Stimulated activated naive B cell treated with anti-CD40 and anti-IgM and Interleukin-4, amounts not matched to agents 10 μg/mL and 1 μg/mL and 100 μg/mL, for 72 hours (primary cell): ENCODE measurements at regions not wholly inside any gene's neighbourhood (a gene's known extent, or its start where the extent isn't known, plus 50 kb on each side); places are given as distances from the start of the nearest gene placed in this dataset.

Source experiments
- ATAC-seq, 2 donors: fragments of 150-1000 bp; cut with Tn5 transposase; replicated peaks; 2 replicates each; pipeline ENCODE4 v1.10.0; 2021; ENCODE audit warnings: moderate library complexity in 1 of 2
- DNase-seq: peaks from one replicate; pipeline ENCODE4 v3.0.0; 2021
- H3K27ac Mint-ChIP-seq: one replicate; pipeline ENCODE4 v1.8.0; 2022; ENCODE audit warnings: mild to moderate bottlenecking, mixed read lengths
- H3K27me3 Mint-ChIP-seq, 2 donors: one replicate each; pipeline ENCODE4 v1.8.0; 2022; ENCODE audit warnings: mixed read lengths in 2 of 2
- H3K36me3 Mint-ChIP-seq, 2 donors: one replicate each; pipeline ENCODE4 v1.8.0; 2022; ENCODE audit warnings: mixed read lengths in 2 of 2, mild to moderate bottlenecking in 1 of 2
- H3K4me1 Mint-ChIP-seq, 2 donors: one replicate each; pipeline ENCODE4 v1.8.0; 2022; ENCODE audit warnings: mixed read lengths in 2 of 2, mild to moderate bottlenecking in 1 of 2
- H3K4me3 Mint-ChIP-seq, 2 donors: one replicate each; pipeline ENCODE4 v1.8.0; 2022; ENCODE audit warnings: mild to moderate bottlenecking in 2 of 2, mixed read lengths in 2 of 2, moderate library complexity in 1 of 2
- H3K9me3 Mint-ChIP-seq, 2 donors: one replicate each; pipeline ENCODE4 v1.8.0; 2022; ENCODE audit warnings: mixed read lengths in 2 of 2, mild to moderate bottlenecking in 1 of 2

DNA sequence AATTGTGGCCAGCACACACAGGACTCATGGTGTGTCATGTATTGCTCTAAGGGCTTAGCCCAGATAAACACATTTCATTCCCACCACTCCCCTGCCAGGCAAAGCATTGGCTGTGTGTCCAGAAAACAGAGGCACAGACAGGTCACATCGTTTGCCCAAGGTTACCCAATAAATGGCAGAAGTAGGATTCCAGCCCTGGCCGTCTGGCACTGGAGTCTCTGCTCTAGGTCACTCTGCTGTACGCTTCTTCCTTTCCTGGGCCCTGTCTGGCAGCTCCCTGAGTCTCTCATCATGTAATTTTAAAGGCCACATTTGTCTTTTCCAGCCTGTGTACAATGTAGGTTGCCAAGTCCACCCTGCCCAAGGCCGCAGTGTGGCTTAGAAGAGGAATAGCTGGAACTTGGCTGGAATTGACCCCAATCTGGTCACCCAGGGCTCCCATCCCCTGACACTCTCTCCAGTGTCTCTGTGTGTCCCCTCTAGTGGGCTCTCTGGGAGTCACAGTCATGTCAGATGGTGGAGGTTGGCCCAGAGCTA is 264.5 kb upstream of the TSHZ3 start:
- DNase-seq (no peak), ATAC-seq (no peak)
- Mint-ChIP-seq H3K4me3 (no peak overlapping the region), H3K36me3 (no peaks in the 10 kb centered on the region), H3K4me1 (no peaks in the 10 kb centered on the region), H3K9me3 (peaks cover 0 to 3% of the 10 kb centered on the region in 2 donors), H3K27ac (no peak overlapping the region), H3K27me3 (no peaks in the 10 kb centered on the region)

DNA sequence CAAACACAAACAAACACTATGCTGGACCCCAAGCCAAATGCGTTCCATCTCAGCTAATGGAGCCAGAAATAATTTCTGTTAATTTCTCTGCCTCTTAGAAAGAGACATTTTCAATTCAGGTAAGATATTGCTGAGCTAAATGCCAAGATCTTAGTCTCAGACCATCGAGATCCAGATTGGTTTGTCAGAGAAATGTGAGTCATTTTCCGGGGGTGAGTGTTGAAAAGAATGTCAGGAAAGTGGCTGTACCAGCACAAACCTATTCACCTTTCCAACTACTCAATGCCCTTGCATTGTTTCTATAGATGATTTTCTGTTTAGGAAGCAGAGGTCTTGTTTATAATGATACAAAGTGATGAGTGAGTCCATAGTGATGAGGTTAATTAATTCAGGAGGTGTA is 266.8 kb upstream of the TSHZ3 start:
- ATAC-seq, result no peak
- no peaks in the 10 kb centered on the region for H3K4me1 Mint-ChIP-seq
- no peak overlapping the region for H3K4me3 Mint-ChIP-seq
- DNase-seq, result no peak
- no peak overlapping the region for H3K27ac Mint-ChIP-seq
- no peaks in the 10 kb centered on the region for H3K27me3 Mint-ChIP-seq
- H3K9me3 Mint-ChIP-seq, result peaks cover 0 to 2% of the 10 kb centered on the region in 2 donors
- no peaks in the 10 kb centered on the region for H3K36me3 Mint-ChIP-seq

DNA sequence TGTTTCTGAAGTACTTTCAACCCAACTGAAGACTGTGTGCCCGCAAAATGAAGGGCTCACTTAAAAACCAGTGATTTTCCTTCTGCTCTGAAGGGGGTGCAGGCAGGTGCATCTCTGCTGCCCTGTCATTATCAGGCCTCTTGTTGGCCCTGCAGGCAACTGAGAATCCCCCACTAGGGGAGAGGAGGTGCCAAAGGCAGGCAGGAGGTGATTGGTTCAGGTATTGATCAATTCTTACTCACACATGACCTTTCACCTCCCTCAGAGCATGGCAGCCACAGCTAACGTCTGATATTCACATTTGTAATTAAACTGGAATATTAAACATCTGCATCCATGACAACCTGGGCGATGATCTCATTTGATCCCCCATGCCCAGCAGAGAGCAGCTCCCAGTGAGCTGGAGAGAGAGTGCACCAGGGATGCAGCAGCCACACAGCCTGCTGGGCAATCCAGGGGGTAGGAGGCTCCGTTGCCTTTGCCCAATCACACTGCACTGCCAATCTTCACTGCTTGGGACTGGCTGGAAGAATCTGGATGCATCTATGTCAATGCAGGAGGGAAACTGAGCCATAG is 267.9 kb upstream of the TSHZ3 start:
- Mint-ChIP-seq H3K27me3 (no peaks in the 10 kb centered on the region), H3K4me3 (no peak overlapping the region), H3K4me1 (no peaks in the 10 kb centered on the region), H3K27ac (no peak overlapping the region), H3K9me3 (peaks cover 0 to 2% of the 10 kb centered on the region in 2 donors), H3K36me3 (no peaks in the 10 kb centered on the region)
- no peak for DNase-seq
- no peak for ATAC-seq

DNA sequence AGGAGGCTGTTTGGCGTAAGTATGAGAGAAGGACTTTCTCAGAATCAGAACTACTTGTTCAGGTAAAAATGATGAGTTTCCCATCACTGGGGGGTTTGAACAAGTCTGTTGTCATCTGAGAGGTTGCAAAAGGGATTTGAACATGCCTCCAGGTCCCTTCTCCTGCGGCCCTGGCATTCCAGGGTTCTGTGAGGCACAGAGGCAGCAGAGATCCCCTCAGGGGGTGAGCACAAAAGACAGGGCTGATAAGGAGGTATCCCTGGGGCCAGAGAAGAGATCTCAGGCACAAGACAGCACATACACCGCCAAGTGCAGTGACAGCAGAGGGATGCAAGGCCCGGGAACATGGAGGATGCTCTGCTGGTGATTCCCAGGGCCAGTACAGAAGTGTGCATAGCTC is 275.8 kb upstream of the TSHZ3 start:
- Mint-ChIP-seq H3K27ac (no peak overlapping the region), H3K4me1 (no peaks in the 10 kb centered on the region), H3K4me3 (no peak overlapping the region), H3K9me3 (peaks cover 0 to 2% of the 10 kb centered on the region in 2 donors), H3K36me3 (no peaks in the 10 kb centered on the region), H3K27me3 (peaks cover 0 to 4% of the 10 kb centered on the region in 2 donors)
- ATAC-seq, result no peak
- DNase-seq, result no peak

DNA sequence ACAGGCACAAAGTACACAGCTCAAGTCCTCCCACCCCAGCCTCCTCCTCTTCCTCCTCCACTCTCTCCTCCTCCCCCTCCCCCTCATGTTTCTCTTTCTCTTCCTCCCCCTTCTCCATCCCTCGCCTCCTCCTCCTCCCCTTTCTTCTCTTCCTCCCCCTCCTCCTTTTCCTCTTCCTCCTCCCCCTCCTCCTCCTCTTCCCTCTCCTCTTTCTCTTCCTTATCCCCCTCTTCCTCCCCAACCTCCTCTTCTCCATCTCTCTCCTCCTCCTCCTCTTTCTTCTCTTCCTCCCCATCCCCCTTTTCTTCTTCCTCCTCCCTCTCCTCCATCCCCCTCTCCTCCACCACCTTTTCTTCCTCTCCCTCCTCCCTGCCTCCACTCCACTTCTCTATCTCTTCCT is 276.3 kb upstream of the TSHZ3 start:
- H3K4me1 Mint-ChIP-seq, result no peaks in the 10 kb centered on the region
- no peaks in the 10 kb centered on the region for H3K36me3 Mint-ChIP-seq
- DNase-seq (no peak), ATAC-seq (no peak)
- H3K27ac Mint-ChIP-seq, result no peak overlapping the region
- H3K9me3 Mint-ChIP-seq, result peaks cover 0 to 2% of the 10 kb centered on the region in 2 donors
- no peak overlapping the region for H3K4me3 Mint-ChIP-seq
- peaks cover 0 to 4% of the 10 kb centered on the region in 2 donors for H3K27me3 Mint-ChIP-seq

DNA sequence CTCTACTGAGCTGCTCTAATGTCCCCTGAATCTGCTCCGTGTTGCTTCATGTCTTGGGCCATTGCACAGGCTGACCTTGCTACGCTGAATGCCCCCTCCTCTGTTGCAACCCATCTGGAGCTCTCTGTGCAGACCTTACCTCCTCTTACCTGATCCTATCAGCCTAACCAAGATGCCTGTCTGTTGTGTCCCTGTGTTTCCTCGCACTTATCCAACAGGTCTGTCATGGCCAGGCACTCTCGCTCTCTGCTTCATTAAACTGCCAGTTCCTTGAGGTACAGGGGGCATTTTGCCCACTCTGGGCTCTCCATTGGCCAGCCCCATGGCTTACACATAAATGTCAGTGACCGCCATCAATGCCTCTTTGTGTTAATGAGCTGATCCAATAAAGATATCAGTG is 277.7 kb upstream of the TSHZ3 start:
- H3K9me3 Mint-ChIP-seq, result peaks cover 0 to under 1% of the 10 kb centered on the region in 2 donors
- H3K27ac Mint-ChIP-seq, result no peak overlapping the region
- ATAC-seq, result no peak
- no peak overlapping the region for H3K4me3 Mint-ChIP-seq
- no peaks in the 10 kb centered on the region for H3K36me3 Mint-ChIP-seq
- no peaks in the 10 kb centered on the region for H3K4me1 Mint-ChIP-seq
- DNase-seq, result no peak
- peaks cover 0 to 4% of the 10 kb centered on the region in 2 donors for H3K27me3 Mint-ChIP-seq

DNA sequence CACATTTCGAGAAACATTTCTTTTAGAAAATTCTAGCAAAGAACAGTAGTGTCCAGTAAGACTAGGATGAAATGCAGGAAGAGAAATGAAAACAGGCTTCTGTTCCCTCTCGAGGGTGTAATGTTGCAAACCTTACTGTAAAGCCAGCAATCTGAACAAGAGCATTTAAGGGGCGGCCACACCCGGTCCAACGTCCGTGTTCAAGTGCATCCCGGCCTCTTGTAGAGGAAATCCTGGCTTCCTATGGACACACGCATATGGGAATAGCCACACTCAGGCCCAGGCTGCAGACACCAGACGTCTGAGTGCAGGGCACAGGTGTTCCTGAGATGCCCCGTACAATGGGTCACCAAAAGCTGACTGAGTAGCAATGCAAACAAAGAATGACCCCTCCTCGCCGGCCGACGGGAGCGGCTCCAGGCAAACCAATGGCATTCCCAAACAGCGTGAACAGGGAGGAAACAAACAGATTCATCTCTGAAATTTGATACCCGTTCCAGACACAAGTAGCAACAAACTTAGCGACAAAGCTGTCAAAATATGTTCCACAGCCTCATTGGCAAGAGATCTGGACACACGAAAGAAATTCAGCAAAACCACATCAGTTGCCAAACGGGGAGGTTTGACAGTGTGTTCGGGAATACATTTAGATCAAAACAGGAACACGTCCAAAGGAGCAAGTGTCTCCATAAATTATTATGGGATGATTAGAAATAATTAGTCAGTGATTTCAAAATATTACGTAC is 278.6 kb upstream of the TSHZ3 start:
- ATAC-seq (no peak), DNase-seq (no peak)
- H3K9me3 Mint-ChIP-seq, result no peaks in the 10 kb centered on the region
- peaks cover 0 to 4% of the 10 kb centered on the region in 2 donors for H3K27me3 Mint-ChIP-seq
- no peaks in the 10 kb centered on the region for H3K4me1 Mint-ChIP-seq
- no peaks in the 10 kb centered on the region for H3K36me3 Mint-ChIP-seq
- H3K27ac Mint-ChIP-seq, result no peak overlapping the region
- H3K4me3 Mint-ChIP-seq, result no peak overlapping the region

DNA sequence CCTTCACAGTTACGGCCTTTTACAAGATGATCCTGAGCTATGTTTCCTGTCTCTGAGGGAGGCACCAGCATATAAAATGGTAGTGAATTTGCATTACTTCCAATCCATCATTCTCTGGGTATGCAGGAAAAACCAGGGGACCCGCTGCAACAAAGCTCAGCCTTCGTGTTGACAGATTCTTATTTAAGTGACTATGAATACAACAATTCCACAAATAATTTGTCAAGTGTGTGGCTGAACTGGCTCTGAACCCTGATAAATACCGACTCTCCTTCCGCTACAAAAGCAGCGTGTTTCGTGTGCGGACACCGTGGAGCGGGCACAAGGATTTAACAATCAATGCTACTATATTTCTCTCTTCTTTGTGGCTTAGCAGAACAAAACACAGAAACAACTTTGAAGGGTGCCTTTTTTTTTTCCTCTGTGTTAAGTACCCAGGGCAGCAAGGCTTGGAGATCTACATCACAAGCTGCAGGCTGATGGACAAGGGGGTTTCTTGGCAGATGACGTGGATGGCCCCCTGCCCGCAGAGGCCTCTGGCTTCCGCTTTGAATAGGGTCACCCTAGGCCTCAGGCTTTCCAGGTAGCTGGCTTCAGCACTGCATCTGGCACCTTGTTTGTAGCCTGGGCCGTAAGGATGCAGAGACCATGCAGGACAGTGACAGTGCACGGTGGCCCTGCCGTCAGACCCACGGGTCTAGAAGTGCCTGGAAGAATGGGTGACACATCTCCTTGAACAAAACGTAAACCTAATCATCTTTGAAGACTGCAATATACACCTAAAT is 280.5 kb upstream of the TSHZ3 start:
- peaks cover 0 to 4% of the 10 kb centered on the region in 2 donors for H3K27me3 Mint-ChIP-seq
- no peak overlapping the region for H3K27ac Mint-ChIP-seq
- H3K4me3 Mint-ChIP-seq, result no peak overlapping the region
- ATAC-seq (no peak), DNase-seq (no peak)
- H3K4me1 Mint-ChIP-seq, result no peaks in the 10 kb centered on the region
- H3K36me3 Mint-ChIP-seq, result no peaks in the 10 kb centered on the region
- peaks cover 0 to 2% of the 10 kb centered on the region in 2 donors for H3K9me3 Mint-ChIP-seq

DNA sequence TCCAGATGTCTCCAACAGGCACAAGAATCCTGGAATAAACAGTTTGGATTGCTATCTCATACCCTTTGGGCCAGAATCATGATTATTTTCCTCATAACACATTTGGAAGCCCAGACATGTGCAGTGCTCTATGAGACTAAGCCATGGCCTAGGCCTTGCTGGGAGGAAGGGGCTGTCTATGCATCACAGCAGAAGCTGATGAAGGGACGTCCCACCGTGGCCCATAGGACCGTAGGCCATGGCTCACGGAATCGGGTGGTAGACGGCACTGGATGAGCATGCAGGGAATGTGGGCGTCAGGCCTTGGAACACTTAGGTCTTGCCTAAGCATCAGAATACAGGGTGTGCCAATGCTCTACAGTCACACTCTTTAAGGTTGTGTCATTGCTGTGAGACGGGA is 283.8 kb upstream of the TSHZ3 start:
- no peak overlapping the region for H3K4me3 Mint-ChIP-seq
- ATAC-seq (no peak), DNase-seq (no peak)
- peaks cover 0 to 2% of the 10 kb centered on the region in 2 donors for H3K9me3 Mint-ChIP-seq
- H3K27me3 Mint-ChIP-seq, result no peaks in the 10 kb centered on the region
- no peaks in the 10 kb centered on the region for H3K36me3 Mint-ChIP-seq
- no peak overlapping the region for H3K27ac Mint-ChIP-seq
- no peaks in the 10 kb centered on the region for H3K4me1 Mint-ChIP-seq

DNA sequence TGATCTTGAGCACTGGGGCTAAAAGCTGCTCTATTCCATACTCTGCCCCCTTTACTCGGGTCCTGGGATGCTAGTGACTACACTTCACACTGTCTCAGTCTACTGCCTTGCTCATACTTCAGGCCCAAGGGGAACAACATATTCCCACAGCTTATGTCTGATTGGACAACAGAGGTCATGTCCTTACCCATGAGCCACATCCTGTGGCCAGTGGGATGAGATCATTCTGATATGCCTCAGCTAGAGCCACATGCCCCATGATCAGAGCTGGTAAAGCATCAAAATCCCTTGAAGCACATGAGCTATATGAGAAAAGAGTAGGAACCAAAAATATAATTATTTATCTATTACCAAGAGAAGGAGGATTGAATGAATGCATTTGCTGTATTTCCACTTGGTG is 290.1 kb upstream of the TSHZ3 start:
- Mint-ChIP-seq H3K36me3 (peaks cover 0 to 3% of the 10 kb centered on the region in 2 donors), H3K27me3 (peaks cover 11 to 18% of the 10 kb centered on the region in 2 donors), H3K27ac (no peak overlapping the region), H3K9me3 (peaks cover 0 to 9% of the 10 kb centered on the region in 2 donors), H3K4me1 (no peaks in the 10 kb centered on the region), H3K4me3 (no peak overlapping the region)
- DNase-seq (no peak), ATAC-seq (no peak)

DNA sequence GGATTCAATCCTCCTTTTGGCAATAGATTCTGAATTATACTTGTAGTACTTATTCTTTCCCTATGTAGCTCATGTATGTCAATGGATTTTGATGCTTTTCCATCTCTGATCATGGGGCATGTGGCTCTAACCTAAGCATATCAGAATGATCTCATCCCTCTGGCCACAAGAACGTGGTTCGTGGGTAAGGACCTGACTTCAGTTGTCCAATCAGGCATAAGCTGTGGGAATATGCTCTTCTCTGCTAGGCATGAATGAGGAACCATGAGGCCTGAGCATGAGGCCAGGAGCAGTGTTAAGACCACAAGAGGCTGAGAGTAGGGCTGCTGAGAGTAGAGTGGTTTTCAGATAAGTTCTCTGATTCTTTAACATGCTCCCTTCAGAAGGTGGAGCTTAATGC is 292.4 kb upstream of the TSHZ3 start:
- DNase-seq (no peak), ATAC-seq (no peak)
- H3K27ac Mint-ChIP-seq, result no peak overlapping the region
- no peaks in the 10 kb centered on the region for H3K4me1 Mint-ChIP-seq
- peaks cover 0 to 3% of the 10 kb centered on the region in 2 donors for H3K36me3 Mint-ChIP-seq
- H3K27me3 Mint-ChIP-seq, result peaks cover 11 to 18% of the 10 kb centered on the region in 2 donors
- peaks cover 9 to 18% of the 10 kb centered on the region in 2 donors for H3K9me3 Mint-ChIP-seq
- no peak overlapping the region for H3K4me3 Mint-ChIP-seq

DNA sequence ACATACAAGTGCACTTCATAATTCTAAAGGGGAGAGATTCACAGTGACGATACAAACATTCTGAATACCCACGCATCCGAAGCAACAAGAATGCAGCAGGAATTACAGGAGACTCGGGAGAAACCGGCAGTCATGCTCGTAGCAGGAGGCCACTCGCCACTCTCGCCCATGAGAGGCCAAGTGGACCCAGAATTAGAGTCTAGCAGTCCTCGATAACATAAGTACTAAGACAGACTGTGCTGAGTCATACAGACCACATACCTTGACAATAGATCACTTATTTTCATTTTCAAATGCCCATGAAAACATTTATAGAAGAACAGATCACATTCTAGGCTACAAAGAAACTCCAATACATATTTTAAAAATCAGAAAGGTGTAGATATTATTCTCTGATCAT is 299.1 kb upstream of the TSHZ3 start:
- no peaks in the 10 kb centered on the region for H3K36me3 Mint-ChIP-seq
- no peaks in the 10 kb centered on the region for H3K4me1 Mint-ChIP-seq
- no peak overlapping the region for H3K27ac Mint-ChIP-seq
- DNase-seq (no peak), ATAC-seq (no peak)
- no peaks in the 10 kb centered on the region for H3K27me3 Mint-ChIP-seq
- no peak overlapping the region for H3K4me3 Mint-ChIP-seq
- H3K9me3 Mint-ChIP-seq, result peaks cover 12 to 15% of the 10 kb centered on the region in 2 donors

DNA sequence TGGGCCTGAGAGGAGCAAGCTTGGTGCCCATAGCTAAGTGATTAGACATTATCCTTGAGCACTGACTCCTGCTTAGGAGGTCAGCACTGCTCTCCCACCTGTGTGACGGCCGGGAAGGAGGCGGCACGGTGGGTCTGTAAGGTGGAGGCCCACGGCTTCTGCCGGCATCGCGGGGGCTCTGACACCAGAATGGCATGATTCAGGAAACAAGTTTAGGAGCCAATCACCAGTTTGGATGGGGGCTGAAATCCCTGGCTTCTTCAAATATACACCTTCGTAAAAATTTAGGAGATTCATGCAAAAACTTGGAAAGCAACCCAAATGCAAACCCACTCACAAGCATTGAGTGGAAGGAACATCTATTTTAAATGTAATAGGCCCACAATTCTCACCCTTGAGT is 307.3 kb upstream of the TSHZ3 start:
- Mint-ChIP-seq H3K9me3 (peaks cover 6 to 7% of the 10 kb centered on the region in 2 donors), H3K4me1 (no peaks in the 10 kb centered on the region), H3K36me3 (no peaks in the 10 kb centered on the region), H3K27ac (no peak overlapping the region), H3K27me3 (no peaks in the 10 kb centered on the region), H3K4me3 (no peak overlapping the region)
- ATAC-seq, result no peak
- DNase-seq, result no peak

DNA sequence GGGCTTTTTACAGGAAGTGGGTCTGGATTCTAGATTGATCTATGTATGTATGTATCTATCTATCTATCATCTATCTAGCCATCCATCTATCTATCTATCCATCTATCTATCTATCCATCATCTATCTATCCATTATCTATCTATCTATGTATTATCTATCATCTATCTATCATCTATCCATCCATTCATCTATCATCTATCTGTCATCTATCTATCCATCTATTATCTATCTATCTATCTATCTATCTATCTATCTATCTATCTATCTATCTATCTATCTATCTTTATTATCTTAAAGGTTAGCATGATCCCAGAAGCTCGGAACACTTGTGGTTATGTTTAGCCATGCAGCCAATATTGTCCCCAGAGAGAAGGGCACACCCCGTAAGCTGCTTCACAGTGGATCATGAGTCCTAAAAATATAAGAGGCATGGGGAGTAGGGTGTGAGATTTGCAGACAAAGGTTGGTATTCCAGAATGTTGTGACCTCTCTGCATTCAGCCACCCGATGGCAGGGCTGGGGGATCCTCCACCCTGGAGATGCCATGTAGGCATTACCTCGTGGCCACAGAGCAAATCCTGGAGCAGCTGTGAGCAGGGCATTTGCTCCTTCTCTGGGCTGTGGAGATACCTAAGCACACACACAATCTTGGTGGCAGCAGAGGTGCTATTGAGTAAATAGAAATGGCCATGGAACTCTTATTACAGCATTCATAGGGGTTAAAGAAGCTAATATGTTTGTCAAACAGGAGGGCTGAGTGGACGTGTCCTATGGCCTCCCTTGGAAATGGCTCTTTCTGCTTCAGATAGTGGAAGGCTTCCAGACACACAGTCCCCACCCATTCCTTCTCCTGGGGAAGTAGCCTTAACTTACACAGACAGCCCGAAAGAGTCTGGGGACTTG is 310.0 kb upstream of the TSHZ3 start:
- ATAC-seq, result no peak
- DNase-seq, result no peak
- Mint-ChIP-seq H3K9me3 (peaks cover 4 to 6% of the 10 kb centered on the region in 2 donors), H3K27me3 (no peaks in the 10 kb centered on the region), H3K4me3 (no peak overlapping the region), H3K4me1 (no peaks in the 10 kb centered on the region), H3K27ac (no peak overlapping the region), H3K36me3 (no peaks in the 10 kb centered on the region)
